ENCODE measurements at regions not wholly inside any gene's neighbourhood (a gene's known extent, or its start where the extent isn't known, plus 50 kb on each side); places are given as distances from the start of the nearest gene placed in this dataset.
"Not testable (repeated sequence)": the region's sequence is repeated elsewhere in the genome, so short reads cannot be mapped to it uniquely, and the experiment has no call there.

DNA sequence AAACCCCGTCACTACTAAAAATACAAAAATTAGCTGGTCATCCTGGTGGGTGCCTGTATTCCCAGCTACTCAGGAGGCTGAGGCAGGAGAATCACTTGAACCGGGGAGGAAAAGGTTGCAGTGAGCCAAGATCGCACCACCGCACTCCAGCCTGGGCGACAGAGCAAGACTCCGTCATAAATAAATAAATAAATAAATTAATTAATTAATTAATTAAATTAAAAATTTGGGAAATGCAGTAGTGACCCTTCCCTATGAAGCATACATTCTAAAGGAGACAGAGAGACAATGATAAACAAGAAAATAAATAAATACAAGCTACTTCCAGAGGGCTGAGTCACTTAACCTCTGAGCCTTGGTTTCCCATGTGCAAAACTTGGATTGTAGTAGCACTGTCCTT lies 383.6 kb upstream of the MAF start:
- intact Hi-C loops (cut with DNase I); DNase-seq: not testable (repeated sequence)

DNA sequence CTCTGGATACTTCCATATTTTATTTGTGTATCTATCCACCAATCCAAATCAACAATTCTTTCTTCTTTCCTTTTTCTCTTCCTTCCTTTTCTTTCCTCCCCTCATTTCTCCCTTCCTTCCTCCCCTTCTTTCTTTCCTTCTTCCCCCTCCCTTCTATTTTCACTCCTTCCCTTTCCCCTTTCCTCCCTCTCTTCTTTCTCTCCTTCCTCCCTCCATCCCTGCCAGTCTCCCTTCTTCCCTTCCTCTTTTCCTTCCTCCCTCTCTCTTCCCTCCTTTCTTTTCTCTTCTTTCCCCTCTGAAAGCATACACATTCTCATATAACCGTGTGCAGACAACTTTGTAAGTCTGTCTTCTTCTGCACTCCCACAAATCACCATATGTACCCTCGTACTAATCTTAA lies 382.3 kb upstream of the MAF start:
- DNase-seq: no peak
- intact Hi-C loops (cut with DNase I): no loop called here

DNA sequence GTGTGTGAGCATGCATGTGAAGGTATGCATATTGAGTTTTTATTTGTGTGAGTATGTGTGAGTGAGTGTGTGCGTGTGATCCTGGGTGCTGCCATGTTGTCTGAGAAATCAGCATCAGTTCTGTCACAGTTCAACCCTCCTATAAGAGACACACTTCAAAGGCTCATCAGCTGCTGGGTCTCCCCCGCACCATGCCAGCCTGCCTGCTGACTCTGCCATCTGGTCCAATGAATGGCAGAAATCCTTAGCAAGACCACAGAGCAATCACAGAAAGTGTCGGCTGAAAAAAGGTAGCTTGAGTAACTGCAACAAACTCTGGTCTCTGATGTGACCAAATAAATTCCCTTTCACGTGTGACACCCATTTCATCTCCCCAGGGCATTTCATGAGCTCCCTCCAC lies 381.8 kb upstream of the MAF start:
- DNase-seq: no peak
- intact Hi-C loops (cut with DNase I): no loop called here

DNA sequence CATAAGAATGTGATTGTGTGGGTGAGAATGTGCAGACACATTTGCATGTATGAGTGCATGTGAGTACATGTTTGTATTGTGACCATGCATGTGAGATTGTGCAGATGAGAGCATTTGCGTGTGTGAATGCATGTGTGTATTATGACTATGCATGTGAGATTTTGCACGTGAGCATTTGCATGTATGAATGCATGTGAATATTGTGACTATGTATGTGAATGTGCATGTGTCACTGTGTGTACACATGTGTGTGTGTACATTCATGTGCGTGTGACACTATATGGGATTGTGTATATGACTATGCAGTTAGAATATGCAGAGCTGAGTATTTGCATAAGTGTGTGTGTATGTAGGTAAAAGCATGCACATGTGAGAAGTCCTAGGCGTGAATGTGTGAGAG lies 381.3 kb upstream of the MAF start:
- DNase-seq: no peak
- intact Hi-C loops (cut with DNase I): no loop called here

DNA sequence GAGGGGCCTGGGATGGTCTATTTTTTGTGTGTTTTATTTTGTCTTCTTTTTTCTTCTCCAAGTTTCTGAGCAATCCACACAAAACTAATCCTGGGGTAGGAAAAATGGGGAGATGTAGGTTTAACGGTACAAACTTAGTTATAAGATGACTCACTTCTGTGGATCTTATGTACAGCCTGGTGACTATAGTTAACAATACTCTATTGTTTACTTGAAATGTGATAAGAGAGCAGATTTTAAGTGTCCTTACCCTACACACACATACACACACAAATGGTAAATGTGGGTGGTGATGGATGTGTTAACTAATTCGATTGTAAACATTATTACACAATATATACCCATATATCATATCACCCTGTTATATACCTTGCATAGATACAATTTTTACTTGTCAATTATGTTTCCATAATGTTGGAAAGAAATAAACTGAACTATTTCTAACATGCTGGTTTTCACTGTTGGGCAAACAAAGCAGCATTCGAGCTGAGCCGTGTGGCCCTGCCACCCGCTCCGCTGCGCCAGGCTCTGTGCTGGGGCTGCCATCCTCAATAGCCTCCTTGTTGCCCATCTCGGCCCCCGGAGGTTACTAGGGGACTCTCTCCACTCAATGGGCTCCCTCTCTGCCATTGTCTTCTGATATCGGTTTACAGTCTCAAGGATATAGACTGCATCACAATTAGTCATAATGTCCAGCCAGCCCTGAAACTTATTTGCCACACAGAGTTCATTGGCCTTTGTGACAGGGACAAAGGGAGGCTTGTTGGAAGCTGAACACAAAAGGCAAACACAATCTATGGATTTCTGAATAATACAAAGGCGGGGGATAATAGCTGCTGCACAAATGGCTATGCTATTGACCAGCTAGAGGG lies 380.3 kb upstream of the MAF start:
- DNase-seq: peak; percentile 58 to 93 (median 81)
- intact Hi-C loops (cut with DNase I): no loop called here

DNA sequence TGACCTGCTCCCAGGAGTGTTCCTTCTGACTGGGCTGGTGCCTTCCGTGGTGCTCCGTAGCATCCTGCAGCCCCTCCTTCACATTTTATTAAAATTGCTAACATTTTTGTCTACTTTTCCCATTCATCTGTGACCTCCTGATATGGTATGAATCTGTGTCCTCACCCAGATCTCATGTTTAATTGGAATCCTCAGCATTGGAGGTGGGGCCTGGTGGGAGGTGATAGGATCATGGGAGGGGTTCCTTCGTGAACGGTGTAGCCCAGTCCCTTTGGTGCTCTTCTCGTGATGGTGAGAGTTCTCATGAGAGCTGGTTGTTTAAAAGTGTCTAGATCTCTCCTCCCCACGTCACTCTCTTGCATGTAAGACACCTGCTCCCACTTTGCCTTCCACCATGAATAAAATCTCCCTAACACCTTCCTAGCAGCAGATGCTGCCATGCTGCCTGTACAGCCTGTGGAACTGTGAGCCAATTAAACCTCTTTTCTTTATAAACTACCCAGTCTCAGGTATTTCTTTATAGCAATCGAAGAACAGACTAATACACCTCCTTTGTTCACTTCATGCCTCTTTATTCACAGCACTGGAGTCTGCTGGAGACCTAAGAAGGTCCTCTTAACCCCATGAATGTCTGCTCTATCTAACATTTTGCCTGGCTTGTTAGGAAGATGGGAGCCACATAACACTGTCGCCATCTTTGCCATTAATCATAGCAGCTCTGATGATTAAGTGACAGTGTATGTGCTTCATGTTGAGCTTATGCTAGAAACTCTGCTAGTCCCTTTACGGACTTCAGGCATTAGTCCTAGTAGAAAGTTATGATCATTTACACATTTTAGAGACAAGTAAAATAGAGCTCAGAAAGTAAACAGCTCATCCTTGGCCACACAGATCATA lies 377.7 kb upstream of the MAF start:
- intact Hi-C loops (cut with DNase I): no loop called here

DNA sequence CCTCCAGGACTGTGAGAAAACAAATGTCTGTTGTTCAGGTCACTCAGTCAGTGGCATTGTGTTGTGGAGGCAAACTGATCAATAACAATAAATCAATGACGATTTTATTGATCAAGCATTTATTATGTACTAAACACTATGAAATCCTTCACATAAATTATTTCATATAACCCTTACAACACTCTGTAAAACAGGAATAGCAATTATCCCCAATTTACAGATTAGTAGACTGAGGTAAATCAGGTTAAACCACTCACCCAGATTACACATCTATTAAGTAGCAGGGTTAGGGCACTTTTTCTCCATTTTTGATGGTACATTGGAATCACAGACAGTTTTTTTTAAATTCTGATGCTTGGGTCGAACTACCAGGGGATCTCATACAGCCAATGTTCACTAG lies 372.8 kb upstream of the MAF start:
- intact Hi-C loops (cut with DNase I): no loop called here

More for the DNA sequence above, 377.7 kb upstream of the MAF start:
- no peak for DNase-seq

DNA sequence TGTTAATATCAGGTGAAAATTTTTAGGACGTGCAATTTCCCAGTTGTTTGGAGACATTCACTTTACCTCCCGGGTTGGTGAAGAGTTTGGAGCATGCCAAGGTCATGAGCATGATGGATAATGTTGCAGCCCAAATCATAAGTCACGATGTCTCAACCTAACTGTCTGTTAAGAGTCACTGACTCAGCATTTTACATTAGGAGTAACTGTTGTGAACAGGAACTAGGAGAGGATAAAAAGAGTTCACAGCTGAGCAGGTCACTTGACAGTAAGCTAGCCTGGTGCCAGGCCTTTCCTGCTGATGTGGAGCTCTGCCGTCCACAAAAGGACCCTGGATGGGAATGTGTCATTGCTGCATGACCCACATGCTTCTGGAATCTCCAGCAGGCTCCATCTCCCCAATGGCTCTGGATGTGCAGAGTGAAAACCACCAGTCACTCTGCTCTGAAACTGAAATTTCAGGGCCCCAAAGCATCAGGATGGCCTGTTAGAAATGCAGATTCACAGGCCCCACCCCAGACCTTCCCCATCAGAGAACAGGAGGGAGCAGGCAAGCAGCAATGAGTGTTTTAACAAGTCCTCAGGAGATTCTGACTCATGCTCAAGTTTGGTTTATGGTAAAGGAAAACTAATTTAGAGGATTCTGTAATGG lies 371.6 kb upstream of the MAF start:
- intact Hi-C loops (cut with DNase I): no loop called here
- no peak for DNase-seq

More for the DNA sequence above, 372.8 kb upstream of the MAF start:
- no peak for DNase-seq

DNA sequence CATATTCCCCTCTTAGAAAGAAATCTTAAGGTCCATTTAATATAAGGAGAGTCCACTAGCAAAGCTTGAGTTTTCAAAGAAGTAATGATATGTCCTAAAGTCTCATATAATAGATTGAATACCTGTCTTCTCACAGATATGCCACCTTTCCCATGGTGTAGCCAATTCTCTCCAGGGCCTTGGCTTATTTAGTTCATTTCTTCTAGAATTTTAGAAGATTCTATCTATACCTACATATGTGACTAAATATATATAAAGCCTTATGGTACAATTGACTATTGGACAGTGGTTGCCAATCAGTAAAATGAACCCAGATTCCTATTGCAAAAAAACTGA lies 370.7 kb upstream of the MAF start:
- intact Hi-C loops (cut with DNase I): no loop called here
- no peak for DNase-seq

DNA sequence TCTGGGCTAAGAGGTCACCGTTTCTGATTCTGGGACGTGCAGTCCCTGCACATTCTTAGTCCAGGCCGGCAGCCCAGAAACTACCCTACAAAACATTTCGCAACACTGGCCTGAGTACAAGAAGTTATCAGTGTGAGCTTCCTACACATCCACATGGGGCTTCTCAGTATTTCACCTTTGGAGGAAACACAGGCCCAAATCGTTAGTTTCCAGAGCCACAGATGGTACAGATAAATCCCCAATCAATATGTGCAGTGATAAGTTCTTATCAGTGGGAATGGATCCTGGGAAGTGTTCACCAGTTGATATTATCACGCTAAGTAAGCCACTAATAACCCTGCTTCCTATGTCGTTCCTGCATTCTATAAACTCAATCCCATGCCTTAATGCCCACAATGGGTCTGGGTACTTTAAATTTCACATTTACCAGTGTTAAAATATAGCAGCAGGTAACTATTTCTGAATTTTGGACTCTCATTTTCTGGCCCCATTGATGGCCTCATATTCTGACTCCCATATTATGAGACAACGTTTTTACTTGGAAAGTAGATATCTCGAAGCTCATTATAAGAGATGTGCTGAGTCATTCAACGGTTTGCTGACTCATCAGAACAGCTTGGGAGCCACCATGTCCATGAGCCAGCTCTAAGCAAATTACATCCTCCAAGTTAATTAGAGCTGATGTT lies 370.2 kb upstream of the MAF start:
- intact Hi-C loops (cut with DNase I): no loop called here
- DNase-seq: no peak

DNA sequence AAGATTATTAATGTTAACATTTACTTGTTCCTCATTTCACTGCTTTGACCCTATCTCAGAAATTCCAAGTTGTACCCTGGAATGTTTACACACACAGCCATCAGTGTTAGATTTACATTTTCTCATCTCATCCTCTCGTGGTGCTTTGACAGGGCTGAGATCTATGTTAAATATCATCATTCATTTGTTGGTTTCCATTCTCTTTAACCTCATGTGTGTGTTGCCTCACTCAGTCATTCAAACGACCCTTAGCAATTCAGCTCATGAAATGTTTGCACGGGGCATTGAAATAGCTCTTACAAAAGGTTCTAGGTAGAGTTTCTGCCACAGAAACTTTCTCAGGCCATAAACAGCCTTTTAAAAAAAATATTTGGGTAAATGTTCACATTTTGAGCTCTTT lies 369.6 kb upstream of the MAF start:
- no peak for DNase-seq
- intact Hi-C loops (cut with DNase I): no loop called here

DNA sequence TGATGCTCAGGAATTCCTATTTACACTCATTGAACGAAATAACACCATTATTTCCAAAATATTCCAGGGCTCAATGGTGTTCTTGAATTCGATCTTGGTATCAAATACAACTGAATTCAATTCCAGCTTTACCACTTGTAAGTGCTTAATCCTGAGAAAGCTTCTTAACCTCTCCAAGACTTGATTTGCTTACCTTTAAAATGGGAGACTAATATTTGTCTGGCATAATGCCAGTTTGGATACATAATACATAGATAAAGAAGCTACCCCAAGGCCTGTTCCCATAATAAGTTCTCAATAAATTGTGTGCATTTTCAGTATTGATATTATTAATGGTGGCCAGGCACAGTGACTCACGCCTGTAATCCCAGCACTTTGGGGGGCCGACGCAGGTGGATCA lies 368.9 kb upstream of the MAF start:
- intact Hi-C loops (cut with DNase I): no loop called here
- DNase-seq: no peak

DNA sequence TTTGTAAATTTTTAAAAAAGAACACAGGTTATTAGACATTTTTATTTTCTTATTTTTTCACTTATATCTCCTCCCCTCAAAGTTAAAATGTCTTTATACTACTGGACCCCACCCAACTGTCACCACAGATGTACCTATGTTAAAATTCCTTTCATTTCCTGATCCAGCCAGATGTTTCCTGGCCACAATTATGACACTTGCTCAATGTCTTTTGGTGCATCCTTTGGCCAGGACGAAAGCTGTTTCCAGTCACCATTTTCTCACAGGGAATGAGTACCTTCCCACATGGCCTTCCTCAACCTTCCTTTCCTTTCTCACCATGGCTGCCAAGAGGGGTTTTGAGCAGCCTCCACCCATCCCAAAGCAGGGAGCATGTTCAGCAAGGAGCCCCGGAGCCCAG lies 365.7 kb upstream of the MAF start:
- no peak for DNase-seq
- intact Hi-C loops (cut with DNase I): no loop called here

DNA sequence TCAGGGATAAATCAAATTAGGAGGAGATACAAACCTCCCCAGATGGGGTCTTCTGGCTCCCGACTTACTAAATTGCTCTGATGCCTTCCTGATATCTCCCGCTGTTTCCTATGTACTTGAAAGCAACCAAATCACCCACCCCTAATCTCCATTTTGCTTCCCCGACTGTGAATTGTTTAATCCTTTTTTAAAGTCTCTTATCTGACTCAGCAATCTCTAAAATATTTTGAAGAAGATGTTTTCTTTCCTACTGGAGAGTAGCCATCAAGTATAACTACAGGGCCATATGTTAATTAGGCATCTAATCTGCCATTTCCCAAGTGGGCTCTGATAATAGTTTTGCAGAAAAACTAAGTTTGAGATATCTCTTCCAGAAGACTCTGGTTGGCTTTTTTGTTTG lies 365.2 kb upstream of the MAF start:
- intact Hi-C loops (cut with DNase I): no loop called here
- no peak for DNase-seq

DNA sequence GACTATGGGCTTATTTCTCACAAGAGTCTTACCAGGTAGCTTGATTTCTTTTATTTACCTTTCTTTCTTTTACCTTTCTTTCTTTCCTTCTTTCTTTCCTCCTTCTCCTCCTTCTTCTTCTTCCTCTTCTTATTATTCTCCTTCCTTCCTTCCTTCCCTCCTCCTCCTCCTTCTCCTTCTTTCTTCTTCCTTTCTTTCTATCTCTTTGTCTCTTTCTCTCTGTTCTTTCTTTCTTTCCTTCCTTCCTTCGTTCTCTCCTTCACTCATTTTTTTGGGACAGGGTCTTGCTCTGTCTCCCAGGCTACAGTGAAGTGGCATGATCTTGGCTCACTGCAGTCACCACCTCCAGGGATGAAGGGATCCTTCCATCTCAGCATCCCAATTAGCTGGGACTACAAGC lies 363.6 kb upstream of the MAF start:
- no peak for DNase-seq
- intact Hi-C loops (cut with DNase I): no loop called here

DNA sequence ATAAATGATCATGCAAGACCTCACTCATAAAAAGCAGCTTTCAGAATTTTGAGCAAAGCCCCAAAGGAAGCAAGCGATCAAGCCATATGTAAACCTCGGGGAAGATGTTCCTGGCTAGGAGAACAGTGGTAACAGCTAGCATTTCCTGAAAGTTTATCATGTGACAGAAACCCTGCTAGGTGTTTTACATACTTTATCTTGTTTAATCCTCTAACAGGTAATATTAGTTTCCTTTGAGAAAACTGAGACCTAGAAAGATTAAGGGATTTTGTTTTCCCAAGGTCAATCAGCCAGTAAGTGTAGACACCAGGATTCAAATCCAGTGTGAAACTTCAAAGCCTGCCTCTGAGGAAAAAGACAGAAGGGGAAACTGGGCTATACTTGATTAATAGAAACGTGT lies 362.4 kb upstream of the MAF start:
- DNase-seq: no peak
- intact Hi-C loops (cut with DNase I): no loop called here

DNA sequence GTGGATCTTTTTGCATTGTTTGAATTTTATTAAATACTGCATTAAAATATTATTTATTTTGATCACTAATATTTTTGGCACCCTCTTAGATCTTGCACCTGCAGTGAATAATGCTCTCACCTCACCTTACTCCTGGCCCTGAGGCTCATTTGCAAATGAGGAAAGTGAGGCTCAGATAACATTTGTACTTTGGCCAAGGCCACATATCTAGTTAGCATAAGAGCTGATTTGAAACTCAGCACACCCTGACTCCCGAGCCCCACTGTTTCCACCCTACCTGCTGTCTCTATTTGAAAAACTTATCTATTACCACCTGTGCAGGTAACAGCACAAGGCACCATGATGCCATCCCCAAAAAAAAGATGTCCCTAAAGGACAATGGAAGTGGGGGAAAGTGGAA lies 358.7 kb upstream of the MAF start:
- DNase-seq: no peak

DNA sequence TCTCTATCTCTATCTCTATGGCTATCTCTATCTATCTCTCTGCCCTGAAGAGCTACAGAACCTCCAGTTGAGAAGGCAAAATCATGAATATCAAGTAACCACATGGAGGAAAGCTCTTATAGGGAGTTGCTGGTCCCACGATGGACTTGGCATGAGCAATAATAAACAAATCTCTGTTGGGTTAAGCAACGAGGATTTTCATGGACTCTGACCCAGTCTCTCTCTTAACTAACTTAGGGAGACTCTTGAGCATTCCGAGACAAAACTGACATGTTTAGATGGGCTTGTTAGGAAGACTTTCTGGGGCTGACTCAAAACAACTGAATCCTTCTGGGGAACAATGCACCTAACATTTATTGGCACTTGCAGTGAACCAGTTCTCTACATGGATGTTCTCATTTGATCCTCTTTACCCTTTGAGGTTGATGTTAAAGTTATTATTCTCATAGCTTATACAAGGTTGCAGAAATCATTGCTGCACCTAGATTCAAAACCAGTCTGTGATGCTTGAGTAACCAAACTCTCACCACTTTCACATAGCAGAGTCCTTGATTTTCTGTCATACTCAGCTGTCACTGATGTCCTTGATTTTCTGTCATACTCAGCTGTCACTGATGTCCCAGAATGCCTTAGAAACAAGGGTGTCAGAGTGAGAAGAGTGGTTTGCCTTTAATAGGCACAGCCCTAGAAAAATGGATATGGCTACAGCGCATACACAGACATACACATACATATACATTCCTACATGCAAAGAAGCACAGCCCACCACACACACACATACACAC lies 354.6 kb upstream of the MAF start:
- DNase-seq: peak in 1 of 42 donors; percentile 1
- intact Hi-C loops (cut with DNase I): no loop called here

More for the DNA sequence above, 358.7 kb upstream of the MAF start:
- intact Hi-C loops (cut with DNase I): no loop called here

Measured in head of caudate nucleus (tissue), 42 donors.